CD14-positive monocyte (primary cell): ENCODE measurements at regions not wholly inside any gene's neighbourhood (a gene's known extent, or its start where the extent isn't known, plus 50 kb on each side); places are given as distances from the start of the nearest gene placed in this dataset.

Source experiments
- DNase-seq, 3 donors: peaks; one replicate each; pipeline ENCODE4 v3.0.0-alpha.2; 2011 to 2022
- H2AFZ ChIP-seq: 2 replicates; pipeline ENCODE4 v1.6.0; 2012; ENCODE audit warnings: mild to moderate bottlenecking, low read depth, low read length, inconsistent platforms; ENCODE audit not compliant: insufficient read depth, poor library complexity, severe bottlenecking
- H3K27ac ChIP-seq, 2 donors: 1 replicate in 1 of 2; 2 replicates in 1 of 2; pipeline ENCODE4 v1.5.1; 2012 to 2013; ENCODE audit warnings: low read length in 2 of 2, control low read depth in 1 of 2, inconsistent platforms in 1 of 2, low read depth in 1 of 2, mild to moderate bottlenecking in 1 of 2
- H3K27me3 ChIP-seq, 2 donors: one replicate each; pipeline versions ENCODE4 v1.6.0 to v1.6.1; 2011 to 2013; ENCODE audit warnings: low read length in 2 of 2; ENCODE audit not compliant: control insufficient read depth in 2 of 2, insufficient read depth in 2 of 2
- H3K36me3 ChIP-seq, 2 donors: replicated peaks in 1 of 2; 1 replicate in 1 of 2; 2 replicates in 1 of 2; pipeline versions ENCODE4 v1.5.1 to v1.6.1; 2012 to 2013; ENCODE audit warnings: low read length in 2 of 2, control low read depth in 1 of 2, inconsistent platforms in 1 of 2, mild to moderate bottlenecking in 1 of 2; ENCODE audit not compliant: insufficient read depth in 2 of 2, control insufficient read depth in 1 of 2
- H3K4me1 ChIP-seq, 2 donors: 1 replicate in 1 of 2; 2 replicates in 1 of 2; pipeline versions ENCODE4 v1.5.1 to v1.6.1; 2012 to 2013; ENCODE audit warnings: low read length in 2 of 2, control low read depth in 1 of 2, inconsistent platforms in 1 of 2, mild to moderate bottlenecking in 1 of 2, moderate library complexity in 1 of 2; ENCODE audit not compliant: insufficient read depth in 2 of 2, control insufficient read depth in 1 of 2
- H3K4me2 ChIP-seq: replicated peaks from 2 replicates; pipeline ENCODE3; 2012; ENCODE audit warnings: low read length, moderate library complexity, mild to moderate bottlenecking; ENCODE audit not compliant: poor library complexity, severe bottlenecking; ENCODE audit errors: extremely low read depth
- H3K4me3 ChIP-seq, 3 experiments: fragments of 200-600 bp in 1 of 3; sonication (generic) in 1 of 3; replicated peaks in 1 of 3; 1 replicate in 2 of 3; 2 replicates in 1 of 3; pipeline ENCODE4 v1.5.1; 2011 to 2013; ENCODE audit warnings: low read length in 3 of 3, mild to moderate bottlenecking in 3 of 3, control low read depth in 2 of 3, low read depth in 2 of 3, inconsistent platforms in 1 of 3, moderate library complexity in 1 of 3
- H3K79me2 ChIP-seq: 2 replicates; pipeline ENCODE4 v1.6.0; 2012; ENCODE audit warnings: mild to moderate bottlenecking, control low read depth, inconsistent platforms, low read length, moderate library complexity; ENCODE audit not compliant: insufficient read depth
- H3K9ac ChIP-seq: 2 replicates; pipeline ENCODE4 v1.6.0; 2017; ENCODE audit warnings: low read length, mild to moderate bottlenecking; ENCODE audit not compliant: insufficient read depth, poor library complexity, severe bottlenecking
- H3K9me3 ChIP-seq, 2 donors: replicated peaks in 1 of 2; 1 replicate in 1 of 2; 2 replicates in 1 of 2; pipeline versions ENCODE4 v1.5.1 to v1.6.1; 2012 to 2013; ENCODE audit warnings: low read length in 2 of 2, control low read depth in 1 of 2; ENCODE audit not compliant: control insufficient read depth in 1 of 2, insufficient read depth in 1 of 2
- H4K20me1 ChIP-seq: 2 replicates; pipeline ENCODE4 v1.6.0; 2012; ENCODE audit warnings: mild to moderate bottlenecking, low read length, control low read depth, moderate library complexity; ENCODE audit not compliant: insufficient read depth
- H3K27ac Mint-ChIP-seq, 7 donors: one replicate each; pipeline ENCODE4 v1.8.0; 2020; ENCODE audit warnings: mild to moderate bottlenecking in 7 of 7, mixed read lengths in 7 of 7, moderate library complexity in 6 of 7, inconsistent platforms in 2 of 7
- H3K27me3 Mint-ChIP-seq, 3 donors: one replicate each; pipeline ENCODE4 v1.8.0; 2021 to 2022; ENCODE audit warnings: low read depth in 3 of 3, mild to moderate bottlenecking in 3 of 3, mixed read lengths in 3 of 3, moderate library complexity in 3 of 3, inconsistent platforms in 1 of 3
- H3K36me3 Mint-ChIP-seq, 2 donors: one replicate each; pipeline ENCODE4 v1.8.0; 2020; ENCODE audit warnings: mixed read lengths in 2 of 2, inconsistent platforms in 1 of 2, mild to moderate bottlenecking in 1 of 2
- H3K4me1 Mint-ChIP-seq: one replicate; pipeline ENCODE4 v1.8.0; 2020; ENCODE audit warnings: mild to moderate bottlenecking, mixed read lengths
- H3K4me3 Mint-ChIP-seq, 2 donors: one replicate each; pipeline ENCODE4 v1.8.0; 2020; ENCODE audit warnings: mild to moderate bottlenecking in 2 of 2, mixed read lengths in 2 of 2, moderate library complexity in 1 of 2
- H3K9me3 Mint-ChIP-seq, 7 donors: one replicate each; pipeline ENCODE4 v1.8.0; 2020 to 2022; ENCODE audit warnings: mixed read lengths in 7 of 7, mild to moderate bottlenecking in 6 of 7, moderate library complexity in 6 of 7, inconsistent platforms in 2 of 7
- WGBS: methylation state at CpG from one replicate; pipeline ENCODE4 v1.1.5; 2013; ENCODE audit warnings: missing lambda C conversion rate; ENCODE audit not compliant: insufficient coverage; 5-methylcytosine and 5-hydroxymethylcytosine counted together
- intact Hi-C, 2 donors: fragments of 100-400 bp; cut with micrococcal nuclease; formaldehyde crosslinking; loops; one replicate each; pipeline versions ENCODE4 v1.15.0 to v1.15.1; 2023
- TF ChIP-seq, protein P1 (sequence below): fragments of 200-600 bp; IDR thresholded peaks from one replicate; pipeline ENCODE4 v1.8.0; 2022; ENCODE audit warnings: antibody characterized with exemption, mild to moderate bottlenecking

DNA sequence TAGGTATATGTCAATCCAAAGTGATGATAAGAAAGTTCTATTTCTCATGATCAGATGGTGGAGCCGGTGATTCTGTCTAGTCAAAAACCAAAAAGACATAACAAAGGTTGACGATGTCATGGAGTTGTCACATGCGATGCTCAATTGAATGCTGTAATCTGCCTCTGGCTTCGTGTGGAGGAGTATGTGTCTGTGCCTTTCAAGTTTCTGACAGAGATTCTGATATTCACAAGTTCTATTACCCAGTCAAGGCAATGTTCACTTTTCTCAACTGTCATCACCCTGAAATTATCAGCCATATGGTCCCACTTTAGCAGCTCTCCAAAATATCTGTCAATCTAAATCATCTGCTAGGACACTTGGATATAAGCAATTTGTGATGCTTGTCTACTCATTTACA lies 367.6 kb upstream of the PRR20A start:
- Mint-ChIP-seq H3K36me3 (no peaks in the 10 kb centered on the region), H3K4me1 (no peaks in the 10 kb centered on the region), H3K9me3 (peaks cover 0 to 4% (median 1%) of the 10 kb centered on the region in 7 donors), H3K27me3 (peaks cover 0 to 2% (median 0%) of the 10 kb centered on the region in 3 donors), H3K27ac (no peak overlapping the region), H3K4me3 (no peak overlapping the region)
- TF ChIP-seq, protein P1, sequence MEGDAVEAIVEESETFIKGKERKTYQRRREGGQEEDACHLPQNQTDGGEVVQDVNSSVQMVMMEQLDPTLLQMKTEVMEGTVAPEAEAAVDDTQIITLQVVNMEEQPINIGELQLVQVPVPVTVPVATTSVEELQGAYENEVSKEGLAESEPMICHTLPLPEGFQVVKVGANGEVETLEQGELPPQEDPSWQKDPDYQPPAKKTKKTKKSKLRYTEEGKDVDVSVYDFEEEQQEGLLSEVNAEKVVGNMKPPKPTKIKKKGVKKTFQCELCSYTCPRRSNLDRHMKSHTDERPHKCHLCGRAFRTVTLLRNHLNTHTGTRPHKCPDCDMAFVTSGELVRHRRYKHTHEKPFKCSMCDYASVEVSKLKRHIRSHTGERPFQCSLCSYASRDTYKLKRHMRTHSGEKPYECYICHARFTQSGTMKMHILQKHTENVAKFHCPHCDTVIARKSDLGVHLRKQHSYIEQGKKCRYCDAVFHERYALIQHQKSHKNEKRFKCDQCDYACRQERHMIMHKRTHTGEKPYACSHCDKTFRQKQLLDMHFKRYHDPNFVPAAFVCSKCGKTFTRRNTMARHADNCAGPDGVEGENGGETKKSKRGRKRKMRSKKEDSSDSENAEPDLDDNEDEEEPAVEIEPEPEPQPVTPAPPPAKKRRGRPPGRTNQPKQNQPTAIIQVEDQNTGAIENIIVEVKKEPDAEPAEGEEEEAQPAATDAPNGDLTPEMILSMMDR, result no peak
- Histone ChIP-seq H4K20me1 (no peaks in the 10 kb centered on the region), H3K4me3 (no peak overlapping the region), H3K27me3 (no peaks in the 10 kb centered on the region), H3K4me2 (no peak overlapping the region), H3K9me3 (no peaks in the 10 kb centered on the region), H3K79me2 (no peaks in the 10 kb centered on the region), H3K4me1 (no peaks in the 10 kb centered on the region), H3K36me3 (no peaks in the 10 kb centered on the region), H3K9ac (no peak overlapping the region), H2AFZ (no peak overlapping the region), H3K27ac (no peak overlapping the region)
- intact Hi-C loops, result no loop called here
- WGBS, result 100% methylated on average over 2 of the region's 4 CpGs
- DNase-seq, result no peak

DNA sequence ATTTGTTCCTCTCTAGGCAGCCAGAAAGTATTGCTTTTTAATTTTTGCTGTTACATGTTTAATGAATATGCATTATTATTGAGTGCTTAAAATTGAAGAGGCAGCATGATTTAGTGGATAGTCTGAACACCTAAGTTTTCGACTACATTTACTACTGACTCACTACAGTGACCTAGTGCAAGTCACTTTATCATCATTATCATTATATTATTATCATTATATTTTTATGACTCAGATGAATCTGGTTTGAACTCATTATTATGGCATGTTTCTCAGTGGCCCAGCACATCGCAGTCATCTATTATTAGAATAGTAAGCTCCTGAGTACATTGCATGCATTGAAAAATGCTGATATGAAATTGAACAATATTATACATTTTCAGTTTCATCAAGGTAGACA lies 351.2 kb upstream of the PRR20A start:
- no CpG with 5 or more reads among the region's 2 CpGs for WGBS
- Histone ChIP-seq H3K36me3 (no peaks in the 10 kb centered on the region), H3K9ac (no peak overlapping the region), H3K4me1 (no peaks in the 10 kb centered on the region), H3K9me3 (no peaks in the 10 kb centered on the region), H3K4me2 (no peak overlapping the region), H4K20me1 (no peaks in the 10 kb centered on the region), H3K27ac (no peak overlapping the region), H2AFZ (no peak overlapping the region), H3K4me3 (no peak overlapping the region), H3K79me2 (no peaks in the 10 kb centered on the region), H3K27me3 (no peaks in the 10 kb centered on the region)
- Mint-ChIP-seq H3K9me3 (peaks cover 0 to 3% (median 0%) of the 10 kb centered on the region in 7 donors), H3K27ac (no peak overlapping the region), H3K4me1 (no peaks in the 10 kb centered on the region), H3K36me3 (no peaks in the 10 kb centered on the region), H3K4me3 (no peak overlapping the region), H3K27me3 (no peaks in the 10 kb centered on the region)
- intact Hi-C loops, result no loop called here
- TF ChIP-seq, protein P1, result no peak
- no peak for DNase-seq
